Smooth muscle cell (in vitro differentiated cells): ENCODE measurements at regions not wholly inside any gene's neighbourhood (a gene's known extent, or its start where the extent isn't known, plus 50 kb on each side); places are given as distances from the start of the nearest gene placed in this dataset.
"Not testable (repeated sequence)": the region's sequence is repeated elsewhere in the genome, so short reads cannot be mapped to it uniquely, and the experiment has no call there.

Experiments
- DNase-seq: peaks from one replicate; lab custom pipeline; 2025; ENCODE audit not compliant: unreplicated experiment; lab: John Stamatoyannopoulos, UW
- H2AFZ ChIP-seq: fragments of 200-600 bp; sonication (generic); 2 replicates; pipeline ENCODE4 v1.6.0; 2016; ENCODE audit warnings: antibody characterized with exemption, low read depth, mild to moderate bottlenecking
- H3F3A ChIP-seq: fragments of 200-600 bp; sonication (generic); 2 replicates; pipeline ENCODE4 v1.6.0; 2017; ENCODE audit warnings: antibody characterized with exemption, low read depth
- H3K27ac ChIP-seq: fragments of 200-600 bp; sonication (generic); 2 replicates; pipeline ENCODE4 v1.5.1; 2016; ENCODE audit warnings: low read depth, mild to moderate bottlenecking
- H3K27me3 ChIP-seq: fragments of 200-600 bp; sonication (generic); 2 replicates; pipeline ENCODE4 v1.6.1; 2016; ENCODE audit warnings: low read depth, mild to moderate bottlenecking
- H3K36me3 ChIP-seq: fragments of 200-600 bp; sonication (generic); 2 replicates; pipeline ENCODE4 v1.5.1; 2016; ENCODE audit warnings: low read depth
- H3K4me1 ChIP-seq: fragments of 200-600 bp; sonication (generic); 2 replicates; pipeline ENCODE4 v1.5.1; 2016; ENCODE audit warnings: low read depth
- H3K4me2 ChIP-seq: fragments of 200-600 bp; sonication (generic); 2 replicates; pipeline ENCODE4 v1.6.0; 2016; ENCODE audit warnings: mild to moderate bottlenecking
- H3K4me3 ChIP-seq: fragments of 200-600 bp; sonication (generic); 2 replicates; pipeline ENCODE4 v1.5.1; 2016; ENCODE audit warnings: mild to moderate bottlenecking
- H3K79me2 ChIP-seq: fragments of 200-600 bp; sonication (generic); 2 replicates; pipeline ENCODE4 v1.6.0; 2016; ENCODE audit warnings: low read depth, mild to moderate bottlenecking
- H3K9ac ChIP-seq: fragments of 200-600 bp; sonication (generic); 2 replicates; pipeline ENCODE4 v1.6.0; 2016; ENCODE audit warnings: low read depth
- H3K9me3 ChIP-seq: fragments of 200-600 bp; sonication (generic); replicated peaks from 2 replicates; pipeline ENCODE4 v1.5.1; 2016; ENCODE audit warnings: low read depth
- H4K20me1 ChIP-seq: fragments of 200-600 bp; sonication (generic); 2 replicates; pipeline ENCODE4 v1.6.0; 2016; ENCODE audit warnings: low read depth
- CTCF ChIP-seq: fragments of 200-600 bp; sonication (generic); IDR thresholded peaks from 2 replicates; pipeline ENCODE4 v1.5.1; 2017; ENCODE audit warnings: borderline replicate concordance, mild to moderate bottlenecking, antibody characterized with exemption; ENCODE audit not compliant: insufficient read depth, poor library complexity, severe bottlenecking
- WGBS: methylation state at CpG from one replicate; pipeline ENCODE4 v1.1.7; 2016; ENCODE audit warnings: low lambda C conversion rate; 5-methylcytosine and 5-hydroxymethylcytosine counted together

- no peak overlapping the region for H3K9ac ChIP-seq
- TF ChIP-seq CTCF, result no peak
- DNase-seq, result no peak
- H3K79me2 ChIP-seq, result no peaks in the 10 kb centered on the region
- no peaks in the 10 kb centered on the region for H3K36me3 ChIP-seq
- no peak overlapping the region for H3K4me3 ChIP-seq
- H3F3A ChIP-seq, result no peaks in the 10 kb centered on the region
- H3K4me1 ChIP-seq, result no peaks in the 10 kb centered on the region
- no peaks in the 10 kb centered on the region for H3K9me3 ChIP-seq
- no peak overlapping the region for H3K27ac ChIP-seq
- H4K20me1 ChIP-seq, result no peaks in the 10 kb centered on the region
- no peaks in the 10 kb centered on the region for H3K27me3 ChIP-seq
- H2AFZ ChIP-seq, result no peak overlapping the region
- H3K4me2 ChIP-seq, result no peak overlapping the region
- WGBS, result 50% methylated on average over 3 of the region's 3 CpGs
Observed at GRCh38 chr13:65112531-65112941, 2117.6 kb downstream of the PCDH9 start.

GRCh38 chr13:65112123-65112522 lies 2118.0 kb downstream of the PCDH9 start:
- no peak overlapping the region for H3K4me2 ChIP-seq
- H3K27ac ChIP-seq, result no peak overlapping the region

GRCh38 chr13:65111223-65111622 lies 2118.9 kb downstream of the PCDH9 start:
- no peaks in the 10 kb centered on the region for H4K20me1 ChIP-seq
- no peaks in the 10 kb centered on the region for H3K27me3 ChIP-seq
- H3K4me3 ChIP-seq, result no peak overlapping the region
- DNase-seq, result no peak
- H3F3A ChIP-seq, result no peaks in the 10 kb centered on the region
- no peak overlapping the region for H2AFZ ChIP-seq
- no peaks in the 10 kb centered on the region for H3K9me3 ChIP-seq
- WGBS, result 92% methylated on average over 1 of the region's 1 CpG
- H3K9ac ChIP-seq, result no peak overlapping the region
- H3K36me3 ChIP-seq, result no peaks in the 10 kb centered on the region
- TF ChIP-seq CTCF, result no peak
- no peak overlapping the region for H3K4me2 ChIP-seq
- no peaks in the 10 kb centered on the region for H3K4me1 ChIP-seq
- H3K27ac ChIP-seq, result no peak overlapping the region
- H3K79me2 ChIP-seq, result no peaks in the 10 kb centered on the region

More at GRCh38 chr13:65112123-65112522, 2118.0 kb downstream of the PCDH9 start:
- Histone ChIP-seq H2AFZ (no peak overlapping the region), H3K4me3 (no peak overlapping the region), H3K4me1 (no peaks in the 10 kb centered on the region), H3K36me3 (no peaks in the 10 kb centered on the region), H3K9me3 (no peaks in the 10 kb centered on the region), H3K27me3 (no peaks in the 10 kb centered on the region), H3F3A (no peaks in the 10 kb centered on the region), H4K20me1 (no peaks in the 10 kb centered on the region), H3K9ac (no peak overlapping the region), H3K79me2 (no peaks in the 10 kb centered on the region)
- no peak for DNase-seq
- TF ChIP-seq CTCF, result no peak
- WGBS, result 60% methylated on average over 1 of the region's 1 CpG

- 95% methylated on average over 3 of the region's 3 CpGs for WGBS
- not testable (repeated sequence) for H3K36me3 ChIP-seq, H3K4me2 ChIP-seq, H4K20me1 ChIP-seq, H3K9me3 ChIP-seq, H3K79me2 ChIP-seq, H3K9ac ChIP-seq, H3K4me3 ChIP-seq, H3F3A ChIP-seq, H2AFZ ChIP-seq, H3K27ac ChIP-seq, H3K4me1 ChIP-seq, H3K27me3 ChIP-seq, DNase-seq
Observed at GRCh38 chr13:65104436-65104835, 2125.7 kb downstream of the PCDH9 start.
